Transverse colon (tissue), 4 donors: ENCODE measurements at regions not wholly inside any gene's neighbourhood (a gene's known extent, or its start where the extent isn't known, plus 50 kb on each side); places are given as distances from the start of the nearest gene placed in this dataset.

Source experiments
- DNase-seq: peaks from one replicate; pipeline ENCODE4 v3.0.0-alpha.2; 2019
- H3K27ac ChIP-seq, 4 donors: fragments of 200-600 bp; sonication (generic); 2 replicates each; pipeline ENCODE4 v1.5.1; 2016 to 2018; ENCODE audit warnings: inconsistent platforms in 4 of 4
- H3K27me3 ChIP-seq: fragments of 200-600 bp; sonication (generic); 2 replicates; pipeline ENCODE4 v1.5.1; 2017; ENCODE audit warnings: inconsistent platforms
- H3K36me3 ChIP-seq, 4 donors: fragments of 200-600 bp; sonication (generic); 2 replicates each; pipeline ENCODE4 v1.5.1; 2017 to 2019; ENCODE audit warnings: inconsistent platforms in 4 of 4
- H3K4me1 ChIP-seq, 4 donors: fragments of 200-600 bp; sonication (generic); 2 replicates each; pipeline ENCODE4 v1.5.1; 2017 to 2020; ENCODE audit warnings: inconsistent platforms in 4 of 4
- H3K4me3 ChIP-seq, 4 donors: fragments of 200-600 bp; sonication (generic); 1 replicate in 1 of 4; 2 replicates in 3 of 4; pipeline versions ENCODE4 v1.5.1 to v1.6.1; 2017 to 2019; ENCODE audit warnings: inconsistent platforms in 4 of 4
- H3K9me3 ChIP-seq, 2 donors: fragments of 200-600 bp; sonication (generic); 2 replicates each; pipeline ENCODE4 v1.5.1; 2017 to 2019; ENCODE audit warnings: inconsistent platforms in 2 of 2
- CTCF ChIP-seq, 5 experiments: fragments of 200-600 bp in 3 of 5; fragments of 450-650 bp in 2 of 5; sonication (generic) in 3 of 5; IDR thresholded peaks; 1 replicate in 2 of 5; 2 replicates in 3 of 5; pipeline ENCODE4 v1.5.1; 2016 to 2017; ENCODE audit warnings: antibody characterized with exemption in 5 of 5, inconsistent platforms in 3 of 5, mild to moderate bottlenecking in 2 of 5, moderate library complexity in 1 of 5
- EP300 ChIP-seq: sonication (generic); formaldehyde crosslinking; IDR thresholded peaks from one replicate; pipeline ENCODE4 v1.6.1; 2017; ENCODE audit warnings: antibody characterized with exemption, low read depth
- POLR2A ChIP-seq: fragments of 450-650 bp; IDR thresholded peaks from one replicate; pipeline ENCODE4 v1.6.1; 2016; ENCODE audit warnings: antibody characterized with exemption, mild to moderate bottlenecking, moderate library complexity
- POLR2AphosphoS5 ChIP-seq, 3 donors: sonication (generic); formaldehyde crosslinking; IDR thresholded peaks; one replicate each; pipeline ENCODE4 v1.6.1; 2016; ENCODE audit warnings: antibody characterized with exemption in 3 of 3
- WGBS, 2 donors: methylation state at CpG; one replicate each; pipeline ENCODE4 v1.1.5; 2018; ENCODE audit warnings: low coverage in 1 of 2; 5-methylcytosine and 5-hydroxymethylcytosine counted together
- in situ Hi-C, 4 donors: fragments of 200-750 bp; cut with MboI; loops; one replicate each; pipeline versions ENCODE4 v1.15.0 to v1.15.1; 2017; ENCODE audit warnings: low sequenced_read_pairs in 3 of 4, low pct_ligation_motif_present in 1 of 4, low pct_unique_long_range_greater_than_20kb in 1 of 4
- intact Hi-C: fragments of 100-400 bp; cut with DNase I; formaldehyde crosslinking; loops from one replicate; pipeline ENCODE4 v1.15.1; 2023; ENCODE audit warnings: low total_unique reads

DNA sequence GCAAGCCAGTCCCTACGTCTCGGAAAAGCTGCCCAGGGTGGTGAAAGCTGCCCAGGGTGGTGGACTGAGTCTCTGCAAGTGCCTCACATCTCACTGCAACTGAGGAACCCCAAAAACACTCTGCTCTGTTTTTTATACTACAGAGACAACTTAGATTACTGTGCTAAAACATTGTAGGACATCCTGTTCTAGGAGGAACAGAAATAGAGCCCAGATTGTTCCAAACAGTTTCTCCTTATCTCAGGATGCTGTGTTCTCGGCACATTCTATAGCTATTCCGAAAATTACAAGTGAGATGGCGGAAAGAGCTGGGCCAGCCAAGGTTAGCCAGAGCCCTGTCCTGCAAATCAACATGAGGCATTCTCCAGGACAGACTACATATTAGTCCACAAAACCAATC is 138.7 kb downstream of the LRIG3 start:
- no peaks in the 10 kb centered on the region for H3K36me3 ChIP-seq
- no peak overlapping the region for H3K27ac ChIP-seq
- no peak for DNase-seq
- intact Hi-C loops: no loop called here
- no peaks in the 10 kb centered on the region for H3K9me3 ChIP-seq
- WGBS, 2 donors: 81 to 83% methylated on average over 3 to 5 of the region's 5 CpGs
- no peak overlapping the region for H3K4me3 ChIP-seq
- in situ Hi-C loops: no loop called here
- TF ChIP-seq CTCF (IDR thresholded peaks at IDR 0.05): no peak
- no peak for TF ChIP-seq POLR2AphosphoS5 (IDR thresholded peaks at IDR 0.05)
- TF ChIP-seq POLR2A: no peak
- TF ChIP-seq EP300: no peak
- H3K27me3 ChIP-seq: no peaks in the 10 kb centered on the region
- no peaks in the 10 kb centered on the region for H3K4me1 ChIP-seq

DNA sequence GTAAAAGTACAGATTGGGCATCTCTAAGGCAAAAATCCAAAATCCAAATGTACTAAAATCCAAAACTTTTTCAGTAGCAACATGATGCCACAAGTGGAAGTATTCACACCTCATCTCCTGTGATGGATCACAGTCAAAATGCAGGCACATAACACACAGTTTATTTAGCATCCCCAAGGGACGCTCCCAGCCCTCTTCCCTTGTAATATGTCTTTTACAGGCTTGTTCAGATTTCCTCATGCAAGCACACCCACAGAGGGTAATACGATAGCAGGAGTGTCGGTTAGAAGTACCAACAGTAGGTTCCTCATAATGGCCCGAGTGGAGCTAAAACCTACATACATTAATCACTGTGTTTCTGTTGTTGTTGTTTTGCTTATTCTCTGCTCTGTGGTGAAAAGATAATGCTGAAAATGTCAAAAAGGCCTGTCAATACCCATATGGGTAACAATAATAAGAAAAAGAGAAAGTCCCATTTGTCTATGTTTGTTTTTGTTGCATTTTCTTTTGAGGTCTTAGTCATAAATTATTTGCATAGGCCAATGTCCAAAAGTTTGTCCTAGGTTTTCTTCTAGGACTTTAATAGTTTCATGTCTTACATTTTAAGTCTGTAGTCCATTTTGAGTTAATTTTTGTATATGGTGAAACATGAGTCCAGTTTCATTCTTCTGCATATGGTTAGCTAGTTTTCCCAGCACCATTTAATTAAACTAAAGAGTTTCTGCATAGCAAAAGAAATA is 133.1 kb downstream of the LRIG3 start:
- TF ChIP-seq POLR2AphosphoS5 (IDR thresholded peaks at IDR 0.05) (no peak), EP300 (no peak), POLR2A (no peak)
- intact Hi-C loops: no loop called here

DNA sequence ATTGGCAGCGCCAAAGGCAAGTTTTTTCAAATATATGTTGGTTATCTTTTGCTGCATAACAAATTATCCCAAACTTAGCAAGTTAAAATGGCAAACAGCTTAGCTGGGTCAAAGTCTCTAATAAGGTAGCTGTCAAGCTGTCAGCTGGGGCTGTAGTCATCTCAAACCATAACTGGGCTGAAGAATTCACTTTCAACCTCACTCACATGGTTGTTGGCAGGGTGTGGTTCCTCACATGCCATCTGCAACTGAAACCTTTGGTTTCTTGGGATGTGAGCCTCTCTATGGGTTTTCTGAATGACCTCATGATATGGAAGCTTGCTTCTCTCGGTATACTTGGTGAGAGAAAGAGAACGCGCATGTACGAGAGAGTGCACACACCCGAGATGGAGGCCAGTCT is 125.4 kb downstream of the LRIG3 start:
- intact Hi-C loops: no loop called here
- no peak for DNase-seq

More for the DNA sequence above, 133.1 kb downstream of the LRIG3 start:
- 82 to 88% methylated on average over 3 to 4 of the region's 4 CpGs for WGBS, 2 donors
- in situ Hi-C loops: no loop called here
- no peaks in the 10 kb centered on the region for H3K36me3 ChIP-seq
- no peak overlapping the region for H3K27ac ChIP-seq
- no peaks in the 10 kb centered on the region for H3K27me3 ChIP-seq
- no peaks in the 10 kb centered on the region for H3K4me1 ChIP-seq
- no peak overlapping the region for H3K4me3 ChIP-seq
- no peaks in the 10 kb centered on the region for H3K9me3 ChIP-seq
- no peak for DNase-seq

GRCh38 chr12:58795825-58796224 is 124.5 kb downstream of the LRIG3 start:
- DNase-seq: no peak
- Histone ChIP-seq H3K4me1 (no peaks in the 10 kb centered on the region), H3K36me3 (no peaks in the 10 kb centered on the region), H3K27ac (no peak overlapping the region), H3K9me3 (no peaks in the 10 kb centered on the region), H3K27me3 (no peaks in the 10 kb centered on the region), H3K4me3 (no peak overlapping the region)
- intact Hi-C loops (no loop called here), in situ Hi-C loops (no loop called here)
- TF ChIP-seq POLR2AphosphoS5 (IDR thresholded peaks at IDR 0.05): no peak
- no peak for TF ChIP-seq EP300
- TF ChIP-seq POLR2A: no peak
- no peak for TF ChIP-seq CTCF (IDR thresholded peaks at IDR 0.05)
- WGBS, 2 donors: 82 to 100% methylated on average over 1 to 3 of the region's 3 CpGs

More for the DNA sequence above, 125.4 kb downstream of the LRIG3 start:
- no peaks in the 10 kb centered on the region for H3K9me3 ChIP-seq
- H3K36me3 ChIP-seq: no peaks in the 10 kb centered on the region
- in situ Hi-C loops: no loop called here
- WGBS, 2 donors: 92% methylated on average over 6 of the region's 6 CpGs
- H3K4me1 ChIP-seq: no peaks in the 10 kb centered on the region
- no peaks in the 10 kb centered on the region for H3K27me3 ChIP-seq
- no peak overlapping the region for H3K27ac ChIP-seq
- H3K4me3 ChIP-seq: no peak overlapping the region
- TF ChIP-seq EP300 (no peak), POLR2A (no peak), POLR2AphosphoS5 (IDR thresholded peaks at IDR 0.05) (no peak), CTCF (IDR thresholded peaks at IDR 0.05) (no peak)
